ENCODE measurements at regions not wholly inside any gene's neighbourhood (a gene's known extent, or its start where the extent isn't known, plus 50 kb on each side); places are given as distances from the start of the nearest gene placed in this dataset.

DNA sequence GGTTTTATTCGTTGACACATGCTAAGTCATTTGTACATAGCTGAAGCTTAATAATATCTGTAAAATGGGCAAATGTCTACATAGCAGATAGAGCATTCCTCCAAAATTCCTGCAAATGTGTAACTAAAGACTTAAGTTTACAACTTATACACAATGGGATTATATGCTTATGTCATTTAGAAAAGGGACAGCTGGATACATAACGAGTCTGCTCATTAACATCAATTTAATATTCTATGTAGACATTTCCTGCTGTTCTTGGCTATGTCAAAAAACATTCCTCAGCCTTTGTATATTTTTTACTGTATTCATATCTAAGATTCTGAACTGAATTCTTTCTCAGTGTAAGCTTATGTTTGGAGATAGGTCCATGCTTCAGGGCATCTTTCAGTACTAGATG, 762.2 kb downstream of the NR2F2 start:
- no TSS peak for BruUV-seq (replicated peaks)
- no peaks in the 10 kb centered on the region for H4K20me1 ChIP-seq (ENCODE audit: insufficient read depth, low read length)
- 2% methylated on average over 2 of the region's 2 CpGs for WGBS (ENCODE audit: low lambda C conversion rate)
- H3K36me3 ChIP-seq (replicated peaks in 1 of 2; ENCODE audit: control insufficient read depth in 1 of 2, insufficient read depth in 2 of 2, low read length in 2 of 2) = no peaks in the 10 kb centered on the region
- POLR2A ChIA-PET = no interaction called here
- DNase-seq (ENCODE audit: low spot score) (no peak), ATAC-seq (no peak), FAIRE-seq (no peak)
- in situ Hi-C loops (cut with HindIII; ENCODE audit: extremely low pct_ligation_motif_present, low pct_unique_long_range_greater_than_20kb) (no loop called here), intact Hi-C loops (cut with micrococcal nuclease; ENCODE audit: unreplicated experiment) (no loop called here)
- H3K4me3 ChIP-seq (replicated peaks in 1 of 3; ENCODE audit: insufficient read depth in 1 of 3, low read depth in 2 of 3, low read length in 3 of 3) = no peak overlapping the region
- CTCF ChIA-PET (ENCODE audit: low intra/inter-chr PET ratio, low total read pairs) = no interaction called here
- TF ChIP-seq, protein P1, sequence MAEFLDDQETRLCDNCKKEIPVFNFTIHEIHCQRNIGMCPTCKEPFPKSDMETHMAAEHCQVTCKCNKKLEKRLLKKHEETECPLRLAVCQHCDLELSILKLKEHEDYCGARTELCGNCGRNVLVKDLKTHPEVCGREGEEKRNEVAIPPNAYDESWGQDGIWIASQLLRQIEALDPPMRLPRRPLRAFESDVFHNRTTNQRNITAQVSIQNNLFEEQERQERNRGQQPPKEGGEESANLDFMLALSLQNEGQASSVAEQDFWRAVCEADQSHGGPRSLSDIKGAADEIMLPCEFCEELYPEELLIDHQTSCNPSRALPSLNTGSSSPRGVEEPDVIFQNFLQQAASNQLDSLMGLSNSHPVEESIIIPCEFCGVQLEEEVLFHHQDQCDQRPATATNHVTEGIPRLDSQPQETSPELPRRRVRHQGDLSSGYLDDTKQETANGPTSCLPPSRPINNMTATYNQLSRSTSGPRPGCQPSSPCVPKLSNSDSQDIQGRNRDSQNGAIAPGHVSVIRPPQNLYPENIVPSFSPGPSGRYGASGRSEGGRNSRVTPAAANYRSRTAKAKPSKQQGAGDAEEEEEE (CRISPR knock-in tag; IDR thresholded peaks at IDR 0.05; ENCODE audit: borderline replicate concordance) = no peak
- no peak for TF ChIP-seq HOXA5 (CRISPR knock-in tag; IDR thresholded peaks at IDR 0.05)
- TF ChIP-seq ZFX (CRISPR knock-in tag; IDR thresholded peaks at IDR 0.05; ENCODE audit: low read depth) = no peak
- TF ChIP-seq HOXA7 (CRISPR knock-in tag; IDR thresholded peaks at IDR 0.05) = no peak
- no peak for TF ChIP-seq ZNF446 (CRISPR knock-in tag; IDR thresholded peaks at IDR 0.05)
- H3K9ac ChIP-seq (ENCODE audit: insufficient read depth, low read depth, low read length) = no peak overlapping the region
- H3K27me3 ChIP-seq (ENCODE audit: control insufficient read depth in 1 of 2, insufficient read depth in 2 of 2, low read length in 2 of 2) = no peaks in the 10 kb centered on the region
- peaks cover 89% of the 10 kb centered on the region for H3K9me3 ChIP-seq (ENCODE audit: low read length)
- H3K27ac ChIP-seq (ENCODE audit: extremely low read length, insufficient read depth, low read length) = no peak overlapping the region
- no peak overlapping the region for H2AFZ ChIP-seq (ENCODE audit: low read length)
- no peaks in the 10 kb centered on the region for H3K4me1 ChIP-seq (ENCODE audit: insufficient read depth, low read length)
- no peaks in the 10 kb centered on the region for H3K79me2 ChIP-seq (ENCODE audit: insufficient read depth, low read length)
- H3K4me2 ChIP-seq (ENCODE audit: low read depth, low read length) = no peak overlapping the region

DNA sequence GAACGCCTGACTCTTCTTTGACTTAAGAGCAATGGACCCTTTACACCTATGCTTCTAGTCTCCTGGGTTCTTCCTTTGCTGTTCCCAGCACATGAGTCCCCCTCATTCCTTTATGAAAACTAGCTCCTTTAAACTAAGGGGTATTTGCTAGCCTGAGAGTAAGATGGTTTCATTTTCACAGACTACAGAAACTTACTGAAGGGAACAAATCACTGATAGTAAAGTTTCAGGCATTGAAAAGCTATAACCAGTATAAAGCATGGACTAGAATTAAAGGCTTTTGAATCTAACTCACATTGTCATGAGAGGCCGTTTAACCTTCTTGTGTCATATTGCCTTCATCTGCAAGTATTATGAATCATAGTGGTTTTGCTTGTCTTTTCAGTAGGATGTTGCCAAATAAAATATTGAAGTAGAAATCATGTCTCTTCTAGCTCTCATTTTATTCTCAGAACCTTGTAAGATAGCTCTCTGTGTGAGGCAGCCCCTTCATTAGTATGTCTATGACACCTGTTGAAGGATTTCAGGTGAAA, 765.9 kb downstream of the NR2F2 start:
- intact Hi-C loops (cut with micrococcal nuclease; ENCODE audit: unreplicated experiment) (no loop called here), in situ Hi-C loops (cut with HindIII; ENCODE audit: extremely low pct_ligation_motif_present, low pct_unique_long_range_greater_than_20kb) (no loop called here)
- peaks cover 95% of the 10 kb centered on the region for H3K9me3 ChIP-seq (ENCODE audit: low read length)
- H3K27ac ChIP-seq (ENCODE audit: extremely low read length, insufficient read depth, low read length) = no peak overlapping the region
- H3K4me3 ChIP-seq (replicated peaks in 1 of 3; ENCODE audit: insufficient read depth in 1 of 3, low read depth in 2 of 3, low read length in 3 of 3) = no peak overlapping the region
- CTCF ChIA-PET (ENCODE audit: low intra/inter-chr PET ratio, low total read pairs) = no interaction called here
- no peak overlapping the region for H2AFZ ChIP-seq (ENCODE audit: low read length)
- DNase-seq (ENCODE audit: low spot score) (no peak), ATAC-seq (no peak), FAIRE-seq (no peak)
- POLR2A ChIA-PET = no interaction called here
- no peak for TF ChIP-seq CREM (IDR thresholded peaks at IDR 0.05)
- no peak for TF ChIP-seq CREM (CRISPR knock-in tag; IDR thresholded peaks at IDR 0.05)
- no peak for TF ChIP-seq FOXP1 (IDR thresholded peaks at IDR 0.05)
- TF ChIP-seq FOXP1 (CRISPR knock-in tag; IDR thresholded peaks at IDR 0.05) = no peak
- TF ChIP-seq HNRNPL (IDR thresholded peaks at IDR 0.05; ENCODE audit: low read depth, low read length) = no peak
- TF ChIP-seq EEA1 (CRISPR knock-in tag; IDR thresholded peaks at IDR 0.05; ENCODE audit: borderline replicate concordance) = no peak
- TF ChIP-seq, protein P2, sequence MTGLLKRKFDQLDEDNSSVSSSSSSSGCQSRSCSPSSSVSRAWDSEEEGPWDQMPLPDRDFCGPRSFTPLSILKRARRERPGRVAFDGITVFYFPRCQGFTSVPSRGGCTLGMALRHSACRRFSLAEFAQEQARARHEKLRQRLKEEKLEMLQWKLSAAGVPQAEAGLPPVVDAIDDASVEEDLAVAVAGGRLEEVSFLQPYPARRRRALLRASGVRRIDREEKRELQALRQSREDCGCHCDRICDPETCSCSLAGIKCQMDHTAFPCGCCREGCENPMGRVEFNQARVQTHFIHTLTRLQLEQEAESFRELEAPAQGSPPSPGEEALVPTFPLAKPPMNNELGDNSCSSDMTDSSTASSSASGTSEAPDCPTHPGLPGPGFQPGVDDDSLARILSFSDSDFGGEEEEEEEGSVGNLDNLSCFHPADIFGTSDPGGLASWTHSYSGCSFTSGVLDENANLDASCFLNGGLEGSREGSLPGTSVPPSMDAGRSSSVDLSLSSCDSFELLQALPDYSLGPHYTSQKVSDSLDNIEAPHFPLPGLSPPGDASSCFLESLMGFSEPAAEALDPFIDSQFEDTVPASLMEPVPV (CRISPR knock-in tag; IDR thresholded peaks at IDR 0.05) = no peak
- TF ChIP-seq CEBPG (CRISPR knock-in tag; IDR thresholded peaks at IDR 0.05) = no peak
- no peak for TF ChIP-seq KLF16 (CRISPR knock-in tag; IDR thresholded peaks at IDR 0.05)
- no peak for TF ChIP-seq RXRA (CRISPR knock-in tag; IDR thresholded peaks at IDR 0.05)
- TF ChIP-seq NFYC (CRISPR knock-in tag; IDR thresholded peaks at IDR 0.05) = no peak
- BruUV-seq (replicated peaks) = no TSS peak
- H3K36me3 ChIP-seq (replicated peaks in 1 of 2; ENCODE audit: control insufficient read depth in 1 of 2, insufficient read depth in 2 of 2, low read length in 2 of 2) = no peaks in the 10 kb centered on the region
- H3K4me2 ChIP-seq (ENCODE audit: low read depth, low read length) = no peak overlapping the region
- H3K9ac ChIP-seq (ENCODE audit: insufficient read depth, low read depth, low read length) = no peak overlapping the region
- no peaks in the 10 kb centered on the region for H4K20me1 ChIP-seq (ENCODE audit: insufficient read depth, low read length)
- 2% methylated on average over 2 of the region's 2 CpGs for WGBS (ENCODE audit: low lambda C conversion rate)
- H3K4me1 ChIP-seq (ENCODE audit: insufficient read depth, low read length) = no peaks in the 10 kb centered on the region
- H3K27me3 ChIP-seq (ENCODE audit: control insufficient read depth in 1 of 2, insufficient read depth in 2 of 2, low read length in 2 of 2) = no peaks in the 10 kb centered on the region
- H3K79me2 ChIP-seq (ENCODE audit: insufficient read depth, low read length) = no peaks in the 10 kb centered on the region

All from HepG2 (cell line).